Left lung (tissue), 4 donors: ENCODE measurements at regions not wholly inside any gene's neighbourhood (a gene's known extent, or its start where the extent isn't known, plus 50 kb on each side); places are given as distances from the start of the nearest gene placed in this dataset.

Experiments
- ATAC-seq: fragments of 200-7000 bp; cut with Tn5 transposase; one replicate; pipeline ENCODE4 v1.9.1; 2020; ENCODE audit warnings: moderate library complexity
- DNase-seq, 4 donors: peaks; one replicate each; pipeline ENCODE4 v3.0.0-alpha.2; 2013 to 2020
- H3K27ac ChIP-seq, 2 donors: fragments of 200-600 bp; sonication (generic) in 1 of 2; one replicate each; pipeline versions ENCODE4 v1.5.0 to v1.8.0; 2020 to 2021
- H3K27me3 ChIP-seq, 2 donors: fragments of 200-600 bp; sonication (generic) in 1 of 2; one replicate each; pipeline versions ENCODE4 v1.5.0 to v1.8.0; 2020 to 2021
- H3K36me3 ChIP-seq, 2 donors: fragments of 200-600 bp; sonication (generic) in 1 of 2; one replicate each; pipeline versions ENCODE4 v1.5.0 to v1.8.0; 2020 to 2021
- H3K4me1 ChIP-seq, 2 donors: fragments of 200-600 bp; one replicate each; pipeline ENCODE4 v1.8.0; 2021
- H3K4me3 ChIP-seq, 2 donors: fragments of 200-600 bp; sonication (generic) in 1 of 2; one replicate each; pipeline versions ENCODE4 v1.5.0 to v1.8.0; 2020 to 2021; ENCODE audit warnings: mild to moderate bottlenecking in 1 of 2
- H3K9me3 ChIP-seq, 2 donors: fragments of 200-600 bp; sonication (generic) in 1 of 2; one replicate each; pipeline versions ENCODE4 v1.5.0 to v1.8.0; 2020 to 2021
- intact Hi-C, 2 donors: fragments of 100-400 bp; cut with DNase I; formaldehyde crosslinking; loops; one replicate each; pipeline versions ENCODE4 v1.11.2 to v1.14.2; 2022
- TF ChIP-seq, protein P1 (sequence below), 2 donors: fragments of 200-600 bp; sonication (generic) in 1 of 2; IDR thresholded peaks; one replicate each; pipeline versions ENCODE4 v1.5.0 to v1.8.0; 2021; ENCODE audit warnings: antibody characterized with exemption in 2 of 2
- donor health status: DM: no; HTN: yes; CAD: no.
- donor health status: DM: no; HTN: no; CAD: no.

DNA sequence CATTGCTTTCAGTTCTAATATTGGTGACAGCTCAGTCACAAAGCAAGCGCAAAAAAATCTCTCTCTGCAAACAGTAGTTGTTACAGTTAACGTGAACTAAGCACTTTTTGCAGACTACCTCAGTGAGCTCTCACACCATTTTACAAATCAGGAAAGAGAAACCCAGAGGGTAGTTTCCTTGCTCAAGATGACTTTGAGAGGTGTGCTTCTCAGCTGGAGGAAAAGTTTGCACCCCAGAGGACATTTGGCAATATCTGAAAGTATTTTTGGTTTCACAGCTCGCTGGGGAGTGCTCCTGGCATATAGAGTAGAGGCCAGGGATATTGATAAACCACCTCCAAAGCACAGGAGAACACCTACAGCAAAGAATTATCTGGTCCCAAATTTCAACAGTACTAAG is 741.1 kb upstream of the EEF2KMT start:
- DNase-seq: no peak
- intact Hi-C loops: no loop called here
- TF ChIP-seq, protein P1, sequence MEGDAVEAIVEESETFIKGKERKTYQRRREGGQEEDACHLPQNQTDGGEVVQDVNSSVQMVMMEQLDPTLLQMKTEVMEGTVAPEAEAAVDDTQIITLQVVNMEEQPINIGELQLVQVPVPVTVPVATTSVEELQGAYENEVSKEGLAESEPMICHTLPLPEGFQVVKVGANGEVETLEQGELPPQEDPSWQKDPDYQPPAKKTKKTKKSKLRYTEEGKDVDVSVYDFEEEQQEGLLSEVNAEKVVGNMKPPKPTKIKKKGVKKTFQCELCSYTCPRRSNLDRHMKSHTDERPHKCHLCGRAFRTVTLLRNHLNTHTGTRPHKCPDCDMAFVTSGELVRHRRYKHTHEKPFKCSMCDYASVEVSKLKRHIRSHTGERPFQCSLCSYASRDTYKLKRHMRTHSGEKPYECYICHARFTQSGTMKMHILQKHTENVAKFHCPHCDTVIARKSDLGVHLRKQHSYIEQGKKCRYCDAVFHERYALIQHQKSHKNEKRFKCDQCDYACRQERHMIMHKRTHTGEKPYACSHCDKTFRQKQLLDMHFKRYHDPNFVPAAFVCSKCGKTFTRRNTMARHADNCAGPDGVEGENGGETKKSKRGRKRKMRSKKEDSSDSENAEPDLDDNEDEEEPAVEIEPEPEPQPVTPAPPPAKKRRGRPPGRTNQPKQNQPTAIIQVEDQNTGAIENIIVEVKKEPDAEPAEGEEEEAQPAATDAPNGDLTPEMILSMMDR (IDR thresholded peaks at IDR 0.05): no peak
- Histone ChIP-seq H3K4me1 (no peaks in the 10 kb centered on the region), H3K4me3 (no peak overlapping the region), H3K9me3 (no peaks in the 10 kb centered on the region), H3K36me3 (no peaks in the 10 kb centered on the region), H3K27me3 (no peaks in the 10 kb centered on the region), H3K27ac (no peak overlapping the region)
- ATAC-seq: no peak

DNA sequence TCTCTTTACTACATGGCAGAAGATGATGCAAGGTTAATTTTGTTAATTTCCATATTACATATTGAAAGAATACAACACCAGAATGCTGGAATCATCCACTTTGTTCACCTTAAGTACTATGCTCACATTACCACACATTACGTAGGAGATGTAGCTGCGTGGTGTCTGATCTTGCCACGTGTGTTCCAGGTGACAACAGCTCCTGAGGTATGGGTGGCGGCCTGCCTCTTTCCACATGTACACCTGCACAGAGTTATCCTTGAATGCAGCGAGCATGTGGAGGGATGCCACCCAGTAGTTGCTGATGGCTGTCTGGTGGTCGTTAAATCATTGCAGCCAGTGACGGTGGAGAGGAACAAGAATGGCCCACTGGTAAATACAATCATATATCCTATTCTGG is 740.5 kb upstream of the EEF2KMT start:
- Histone ChIP-seq H3K27ac (no peak overlapping the region), H3K4me1 (no peaks in the 10 kb centered on the region), H3K36me3 (no peaks in the 10 kb centered on the region), H3K27me3 (no peaks in the 10 kb centered on the region), H3K4me3 (no peak overlapping the region), H3K9me3 (no peaks in the 10 kb centered on the region)
- no peak for ATAC-seq
- no peak for DNase-seq
- TF ChIP-seq, protein P1 (IDR thresholded peaks at IDR 0.05): no peak
- intact Hi-C loops: no loop called here

DNA sequence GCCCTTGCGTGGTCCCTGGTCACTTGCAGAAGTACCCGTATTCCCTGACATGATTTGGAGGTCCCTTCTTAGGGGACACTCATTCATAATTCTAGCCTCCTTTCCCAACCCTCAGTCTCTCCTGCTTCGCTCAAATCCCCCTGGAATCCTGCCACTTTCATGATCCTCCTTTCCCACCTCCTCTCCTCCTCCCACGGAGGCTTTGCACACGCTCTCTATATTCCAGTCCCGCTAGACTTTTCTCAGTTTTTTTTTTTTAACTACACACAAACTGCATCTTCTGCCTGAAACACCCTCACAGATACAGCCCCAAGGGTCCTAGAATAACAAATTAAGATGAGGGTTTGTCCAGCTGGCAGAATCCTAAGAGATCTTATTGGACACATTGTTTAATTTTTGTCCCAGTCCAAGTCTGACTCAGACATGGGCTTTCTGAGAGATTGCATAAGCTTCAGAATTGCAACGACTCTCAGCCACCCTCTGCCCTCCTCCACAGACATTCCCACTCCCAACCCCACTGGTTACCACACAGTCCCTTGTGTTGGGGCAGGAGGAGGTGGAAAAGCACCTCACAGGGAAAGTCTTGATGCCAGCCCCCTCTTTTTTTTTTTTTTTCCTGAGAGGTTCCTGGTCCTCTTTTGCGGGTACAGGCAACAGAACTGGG is 739.5 kb upstream of the EEF2KMT start:
- TF ChIP-seq, protein P1 (IDR thresholded peaks at IDR 0.05): no peak
- H3K27ac ChIP-seq: no peak overlapping the region
- DNase-seq (no peak), ATAC-seq (no peak)
- H3K36me3 ChIP-seq: no peaks in the 10 kb centered on the region
- H3K4me3 ChIP-seq: no peak overlapping the region
- H3K27me3 ChIP-seq: no peaks in the 10 kb centered on the region
- intact Hi-C loops: no loop called here
- no peaks in the 10 kb centered on the region for H3K9me3 ChIP-seq
- no peaks in the 10 kb centered on the region for H3K4me1 ChIP-seq

DNA sequence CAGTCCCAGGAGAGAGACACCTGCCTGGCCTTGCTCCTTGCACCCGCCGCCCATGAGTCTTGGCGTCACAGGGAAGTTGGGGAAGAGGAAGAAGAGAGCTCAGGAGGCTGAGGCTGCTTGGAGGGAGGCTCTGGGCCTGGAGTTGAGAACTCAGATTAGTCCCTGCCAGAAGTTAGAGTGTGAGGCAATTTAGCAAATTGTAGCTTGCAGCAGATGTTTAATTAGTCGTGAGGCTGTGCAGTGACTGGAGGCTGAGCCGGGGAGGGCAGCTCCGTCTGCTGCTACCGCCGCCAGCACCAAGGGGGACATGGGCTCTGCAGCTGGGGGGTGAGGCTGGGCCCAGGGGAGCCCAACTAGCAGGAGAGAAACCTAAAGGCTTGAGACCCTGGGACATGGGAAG is 738.3 kb upstream of the EEF2KMT start:
- H3K9me3 ChIP-seq: no peaks in the 10 kb centered on the region
- H3K4me1 ChIP-seq: no peaks in the 10 kb centered on the region
- no peak overlapping the region for H3K4me3 ChIP-seq
- H3K36me3 ChIP-seq: no peaks in the 10 kb centered on the region
- ATAC-seq: no peak
- no peaks in the 10 kb centered on the region for H3K27me3 ChIP-seq
- TF ChIP-seq, protein P1 (IDR thresholded peaks at IDR 0.05): no peak
- intact Hi-C loops: no loop called here
- DNase-seq: no peak
- H3K27ac ChIP-seq: no peak overlapping the region

DNA sequence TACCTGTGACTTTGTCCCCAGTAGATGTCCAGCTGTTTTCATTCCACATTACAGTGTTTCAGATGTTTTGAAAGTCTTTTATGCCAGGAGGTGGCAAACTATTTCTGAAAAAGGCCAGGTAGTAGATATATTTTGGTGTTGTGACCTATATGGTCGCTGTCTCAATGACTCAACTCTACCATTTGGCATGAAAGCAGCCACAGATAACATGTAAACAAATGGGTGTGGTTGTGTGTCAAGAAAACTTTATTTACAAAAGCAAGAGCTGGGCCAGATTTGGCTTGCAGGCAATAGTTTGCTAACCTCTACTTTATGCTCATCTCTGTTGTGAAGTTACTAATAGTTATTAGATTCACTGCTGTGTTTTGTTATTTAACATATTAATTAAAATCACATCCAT is 728.7 kb upstream of the EEF2KMT start:
- H3K27ac ChIP-seq: no peak overlapping the region

More for the DNA sequence above, 728.7 kb upstream of the EEF2KMT start:
- Histone ChIP-seq H3K36me3 (no peaks in the 10 kb centered on the region), H3K4me3 (no peak overlapping the region), H3K9me3 (peaks cover 0 to 3% of the 10 kb centered on the region in 2 donors), H3K27me3 (no peaks in the 10 kb centered on the region), H3K4me1 (no peaks in the 10 kb centered on the region)
- DNase-seq: no peak
- intact Hi-C loops: no loop called here
- ATAC-seq: no peak
- TF ChIP-seq, protein P1 (IDR thresholded peaks at IDR 0.05): no peak
